ENCODE measurements at regions not wholly inside any gene's neighbourhood (a gene's known extent, or its start where the extent isn't known, plus 50 kb on each side); places are given as distances from the start of the nearest gene placed in this dataset.
"Not testable (repeated sequence)": the region's sequence is repeated elsewhere in the genome, so short reads cannot be mapped to it uniquely, and the experiment has no call there.

DNA sequence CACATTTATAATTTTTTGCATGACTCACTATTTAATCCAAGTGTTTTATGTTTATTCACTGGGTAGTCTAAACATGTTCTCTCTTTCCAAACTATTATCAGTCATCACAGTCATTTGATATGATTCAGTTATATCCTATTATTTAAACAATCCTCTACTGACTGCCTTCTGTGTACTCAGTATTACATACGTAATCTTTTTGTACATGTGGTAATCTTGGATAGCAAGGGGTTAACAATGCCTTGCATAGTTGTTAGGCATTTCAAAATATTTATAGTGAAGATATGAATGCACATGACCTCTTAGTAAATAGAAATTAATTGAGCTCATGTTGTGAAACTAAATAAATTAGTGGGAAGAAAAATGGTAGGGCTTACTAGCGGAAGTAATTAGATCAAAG is 379.4 kb upstream of the KIAA1217 start:
- Mint-ChIP-seq H3K27me3 (peaks cover 3% of the 10 kb centered on the region), H3K4me1 (ENCODE audit: unreplicated experiment) (peaks cover 4% of the 10 kb centered on the region), H3K27ac (no peak overlapping the region), H3K36me3 (no peaks in the 10 kb centered on the region), H3K4me3 (no peak overlapping the region), H3K9me3 (no peaks in the 10 kb centered on the region)
- no peak for DNase-seq (ENCODE audit: extremely low spot score, unreplicated experiment)
- TF ChIP-seq, protein P1, sequence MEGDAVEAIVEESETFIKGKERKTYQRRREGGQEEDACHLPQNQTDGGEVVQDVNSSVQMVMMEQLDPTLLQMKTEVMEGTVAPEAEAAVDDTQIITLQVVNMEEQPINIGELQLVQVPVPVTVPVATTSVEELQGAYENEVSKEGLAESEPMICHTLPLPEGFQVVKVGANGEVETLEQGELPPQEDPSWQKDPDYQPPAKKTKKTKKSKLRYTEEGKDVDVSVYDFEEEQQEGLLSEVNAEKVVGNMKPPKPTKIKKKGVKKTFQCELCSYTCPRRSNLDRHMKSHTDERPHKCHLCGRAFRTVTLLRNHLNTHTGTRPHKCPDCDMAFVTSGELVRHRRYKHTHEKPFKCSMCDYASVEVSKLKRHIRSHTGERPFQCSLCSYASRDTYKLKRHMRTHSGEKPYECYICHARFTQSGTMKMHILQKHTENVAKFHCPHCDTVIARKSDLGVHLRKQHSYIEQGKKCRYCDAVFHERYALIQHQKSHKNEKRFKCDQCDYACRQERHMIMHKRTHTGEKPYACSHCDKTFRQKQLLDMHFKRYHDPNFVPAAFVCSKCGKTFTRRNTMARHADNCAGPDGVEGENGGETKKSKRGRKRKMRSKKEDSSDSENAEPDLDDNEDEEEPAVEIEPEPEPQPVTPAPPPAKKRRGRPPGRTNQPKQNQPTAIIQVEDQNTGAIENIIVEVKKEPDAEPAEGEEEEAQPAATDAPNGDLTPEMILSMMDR (conservative IDR thresholded peaks at IDR 0.05) = no peak

DNA sequence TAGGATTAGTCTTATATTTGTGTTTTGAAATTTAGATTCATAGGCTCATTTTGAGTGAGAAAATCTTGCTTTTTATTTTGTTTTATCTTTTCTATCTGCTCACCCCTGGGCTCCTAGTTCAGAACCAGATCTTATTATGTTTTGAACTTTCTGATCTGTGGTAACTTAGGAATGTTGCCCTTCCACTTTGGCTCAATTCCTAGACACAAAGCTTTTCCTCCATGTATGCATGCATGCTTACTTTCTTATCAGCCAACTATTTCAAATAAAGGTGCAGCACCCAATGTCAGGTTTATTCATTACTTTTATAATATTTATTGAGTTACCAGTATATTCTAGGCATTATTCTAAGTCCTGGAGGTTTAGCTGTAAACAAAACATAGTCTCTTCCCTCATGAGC is 374.8 kb upstream of the KIAA1217 start:
- Mint-ChIP-seq H3K27me3 (peaks cover 3% of the 10 kb centered on the region), H3K9me3 (no peaks in the 10 kb centered on the region), H3K27ac (no peak overlapping the region), H3K4me3 (no peak overlapping the region), H3K36me3 (no peaks in the 10 kb centered on the region), H3K4me1 (ENCODE audit: unreplicated experiment) (peaks cover 10% of the 10 kb centered on the region)
- no peak for DNase-seq (ENCODE audit: extremely low spot score, unreplicated experiment)
- TF ChIP-seq, protein P1 (conservative IDR thresholded peaks at IDR 0.05) = no peak

DNA sequence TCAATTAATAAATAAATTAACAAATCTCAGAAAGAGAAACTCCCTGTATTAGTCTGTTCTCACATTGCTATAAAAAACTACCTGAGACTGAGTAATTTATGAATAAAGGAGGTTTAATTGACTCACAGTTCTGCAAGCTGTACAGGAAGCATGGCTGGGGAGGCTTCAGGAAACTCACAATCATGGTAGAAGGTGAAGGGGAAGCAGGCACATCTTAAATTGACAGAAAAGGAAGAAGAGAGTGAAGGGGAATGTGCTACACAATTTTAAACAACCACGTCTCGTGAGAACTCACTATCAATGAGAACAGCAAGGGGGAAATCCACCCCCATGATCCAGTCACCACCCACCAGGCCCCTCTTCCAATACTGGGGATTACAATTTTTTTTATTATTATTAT is 358.3 kb upstream of the KIAA1217 start:
- DNase-seq (ENCODE audit: extremely low spot score, unreplicated experiment) = no peak
- Mint-ChIP-seq H3K27me3 (peaks cover 13% of the 10 kb centered on the region), H3K9me3 (peaks cover 10% of the 10 kb centered on the region), H3K4me1 (ENCODE audit: unreplicated experiment) (no peaks in the 10 kb centered on the region), H3K27ac (no peak overlapping the region), H3K4me3 (no peak overlapping the region), H3K36me3 (no peaks in the 10 kb centered on the region)
- TF ChIP-seq, protein P1 (conservative IDR thresholded peaks at IDR 0.05) = no peak

DNA sequence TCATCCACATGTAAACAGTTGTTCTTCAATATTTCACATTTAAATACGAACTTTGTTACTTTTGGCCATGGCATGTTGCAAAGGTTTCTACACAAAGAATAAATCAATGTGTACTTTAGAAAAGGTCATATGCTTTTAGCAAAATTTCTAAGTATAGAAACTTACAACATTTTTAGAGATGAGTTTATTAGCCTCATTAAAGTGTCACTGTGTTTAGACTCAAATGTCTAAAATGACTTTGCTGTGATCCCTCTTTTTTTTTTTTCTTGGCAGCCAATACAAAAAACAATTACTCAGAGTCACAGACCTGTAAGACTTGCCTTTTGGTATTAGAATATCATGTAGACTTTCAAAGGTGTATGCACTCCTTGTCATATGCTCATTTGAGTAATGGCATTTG is 349.3 kb upstream of the KIAA1217 start:
- H3K36me3 Mint-ChIP-seq = no peaks in the 10 kb centered on the region
- H3K27me3 Mint-ChIP-seq = no peaks in the 10 kb centered on the region
- no peak for DNase-seq (ENCODE audit: extremely low spot score, unreplicated experiment)
- H3K27ac Mint-ChIP-seq = peak overlapping the region; percentile 76
- no peak overlapping the region for H3K4me3 Mint-ChIP-seq
- no peaks in the 10 kb centered on the region for H3K9me3 Mint-ChIP-seq
- H3K4me1 Mint-ChIP-seq (ENCODE audit: unreplicated experiment) = no peaks in the 10 kb centered on the region
- TF ChIP-seq, protein P1 (conservative IDR thresholded peaks at IDR 0.05) = no peak

- DNase-seq (ENCODE audit: extremely low spot score, unreplicated experiment) = no peak
- TF ChIP-seq, protein P1 (conservative IDR thresholded peaks at IDR 0.05) = no peak
- Mint-ChIP-seq H3K4me3 (no peak overlapping the region), H3K27ac (no peak overlapping the region), H3K9me3 (no peaks in the 10 kb centered on the region), H3K36me3 (no peaks in the 10 kb centered on the region), H3K4me1 (ENCODE audit: unreplicated experiment) (no peaks in the 10 kb centered on the region), H3K27me3 (no peaks in the 10 kb centered on the region)
Measured at GRCh38 chr10:23864631-23865147, 344.2 kb upstream of the KIAA1217 start.

DNA sequence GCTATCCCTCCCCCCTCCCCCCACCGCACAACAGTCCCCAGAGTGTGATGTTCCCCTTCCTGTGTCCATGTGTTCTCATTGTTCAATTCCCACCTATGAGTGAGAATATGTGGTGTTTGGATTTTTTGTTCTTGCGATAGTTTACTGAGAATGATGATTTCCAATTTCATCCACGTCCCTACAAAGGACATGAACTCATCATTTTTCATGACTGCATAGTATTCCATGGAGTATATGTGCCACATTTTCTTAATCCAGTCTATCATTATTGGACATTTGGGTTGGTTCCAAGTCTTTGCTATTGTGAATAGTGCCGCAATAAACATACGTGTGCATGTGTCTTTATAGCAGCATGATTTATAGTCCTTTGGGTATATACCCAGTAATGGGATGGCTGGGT is 342.0 kb upstream of the KIAA1217 start:
- H3K27ac Mint-ChIP-seq; DNase-seq (ENCODE audit: extremely low spot score, unreplicated experiment); H3K36me3 Mint-ChIP-seq; H3K9me3 Mint-ChIP-seq; H3K4me3 Mint-ChIP-seq; H3K27me3 Mint-ChIP-seq: not testable (repeated sequence)
- peaks cover 11% of the 10 kb centered on the region for H3K4me1 Mint-ChIP-seq (ENCODE audit: unreplicated experiment)

Data from type B pancreatic cell (in vitro differentiated cells).